NK-92 treated with Interleukin-12 subunit alpha and Interleukin-12 subunit beta, amount 100 ng/mL, for 24 hours (cell line): ENCODE measurements at regions not wholly inside any gene's neighbourhood (a gene's known extent, or its start where the extent isn't known, plus 50 kb on each side); places are given as distances from the start of the nearest gene placed in this dataset.

ENCODE experiments used
- DNase-seq: peaks from one replicate; lab custom pipeline; 2025; lab: John Stamatoyannopoulos, UW

GRCh38 chr13:107473253-107473652 is 742.1 kb downstream of the LIG4 start:
- DNase-seq: no peak

GRCh38 chr13:107466326-107467099 is 748.8 kb downstream of the LIG4 start:
- DNase-seq: no peak

GRCh38 chr13:107462501-107462900 is 752.8 kb downstream of the LIG4 start:
- DNase-seq: no peak

- no peak for DNase-seq
Measured at GRCh38 chr13:107461751-107462150, 753.6 kb downstream of the LIG4 start.

- no peak for DNase-seq
Measured at GRCh38 chr13:107459430-107459829, 755.9 kb downstream of the LIG4 start.

GRCh38 chr13:107458269-107458668 is 757.1 kb downstream of the LIG4 start:
- no peak for DNase-seq

GRCh38 chr13:107457686-107458085 is 757.6 kb downstream of the LIG4 start:
- DNase-seq: no peak

GRCh38 chr13:107456431-107456830 is 758.9 kb downstream of the LIG4 start:
- DNase-seq: no peak

GRCh38 chr13:107452833-107453232 is 762.5 kb downstream of the LIG4 start:
- DNase-seq: no peak

GRCh38 chr13:107450931-107451330 is 764.4 kb downstream of the LIG4 start:
- no peak for DNase-seq

GRCh38 chr13:107450431-107450830 is 764.9 kb downstream of the LIG4 start:
- no peak for DNase-seq

GRCh38 chr13:107447591-107447990 is 767.7 kb downstream of the LIG4 start:
- DNase-seq: no peak

- DNase-seq: no peak
Measured at GRCh38 chr13:107441279-107441678, 774.1 kb downstream of the LIG4 start.

- DNase-seq: no peak
Measured at GRCh38 chr13:107438251-107438650, 777.1 kb downstream of the LIG4 start.

GRCh38 chr13:107434347-107434746 is 781.0 kb downstream of the LIG4 start:
- no peak for DNase-seq

- no peak for DNase-seq
Measured at GRCh38 chr13:107427536-107427935, 787.8 kb downstream of the LIG4 start.

- no peak for DNase-seq
Measured at GRCh38 chr13:107422421-107422820, 792.9 kb downstream of the LIG4 start.

GRCh38 chr13:107421951-107422350 is 793.4 kb downstream of the LIG4 start:
- DNase-seq: no peak

GRCh38 chr13:107421028-107421427 is 794.3 kb downstream of the LIG4 start:
- no peak for DNase-seq

- DNase-seq: no peak
Measured at GRCh38 chr13:107413005-107413404, 802.3 kb downstream of the LIG4 start.

GRCh38 chr13:107407074-107407473 is 808.3 kb downstream of the LIG4 start:
- DNase-seq: no peak

- DNase-seq: no peak
Measured at GRCh38 chr13:107395927-107396662, 819.2 kb downstream of the LIG4 start.

GRCh38 chr13:107392205-107392604 is 823.1 kb downstream of the LIG4 start:
- DNase-seq: no peak

- no peak for DNase-seq
Measured at GRCh38 chr13:107387525-107387924, 819.6 kb upstream of the ARGLU1 start.
